Activated CD8-positive, alpha-beta memory T cell treated with anti-CD3 and anti-CD28 coated beads, Interleukin-2, amount 50 U/mL, for 24 hours (primary cell): ENCODE measurements at regions not wholly inside any gene's neighbourhood (a gene's known extent, or its start where the extent isn't known, plus 50 kb on each side); places are given as distances from the start of the nearest gene placed in this dataset.
"Not testable (repeated sequence)": the region's sequence is repeated elsewhere in the genome, so short reads cannot be mapped to it uniquely, and the experiment has no call there.

Source experiments
- DNase-seq: peaks from one replicate; pipeline ENCODE4 v3.0.0-alpha.2; 2020; ENCODE audit errors: extremely low read depth

DNA sequence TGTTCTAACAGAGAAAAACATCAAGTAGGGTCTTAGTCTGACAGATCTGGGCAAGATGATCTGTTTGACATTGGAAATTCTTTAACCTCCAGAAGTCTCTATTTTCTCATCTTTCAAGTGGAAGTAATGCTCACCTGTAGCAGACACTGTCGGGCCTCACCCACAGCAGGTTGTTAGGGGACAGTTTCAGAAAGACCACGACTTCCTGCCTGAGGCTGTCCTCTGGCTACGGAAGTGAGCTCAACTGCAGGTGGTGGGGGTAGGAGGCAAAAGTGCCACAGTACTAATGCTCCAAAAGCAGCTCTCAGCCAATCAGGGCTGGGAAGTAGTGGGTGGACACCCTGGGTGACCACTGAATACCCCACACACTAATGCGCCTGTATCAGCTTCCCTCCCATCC, 111.4 kb upstream of the TOPAZ1 start:
- no peak for DNase-seq

- no peak for DNase-seq
Observed at GRCh38 chr3:44132061-44132460, 109.6 kb upstream of the TOPAZ1 start.

DNA sequence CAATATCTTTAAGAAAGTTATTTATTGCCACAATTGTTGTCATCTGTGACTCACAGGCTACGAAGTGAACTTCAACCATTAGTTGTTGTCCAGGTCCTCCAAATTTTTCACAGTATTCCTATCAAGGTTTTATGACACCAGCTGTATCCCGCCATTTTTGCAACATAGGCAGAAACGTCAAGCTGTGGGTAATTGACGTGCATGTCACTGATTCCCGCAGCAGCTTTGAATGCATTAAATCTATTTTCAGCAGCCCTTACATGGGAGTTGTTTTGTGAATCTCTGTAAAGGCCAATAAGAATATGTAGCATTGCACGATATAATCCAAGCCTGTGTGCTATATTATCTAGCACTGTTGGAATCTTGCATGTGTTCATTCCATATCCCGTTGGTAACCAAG, 109.1 kb upstream of the TOPAZ1 start:
- no peak for DNase-seq

- DNase-seq, result no peak
Observed at GRCh38 chr3:44136421-44136820, 105.3 kb upstream of the TOPAZ1 start.

- DNase-seq, result no peak
Observed at GRCh38 chr3:44146073-44146472, 95.6 kb upstream of the TOPAZ1 start.

DNA sequence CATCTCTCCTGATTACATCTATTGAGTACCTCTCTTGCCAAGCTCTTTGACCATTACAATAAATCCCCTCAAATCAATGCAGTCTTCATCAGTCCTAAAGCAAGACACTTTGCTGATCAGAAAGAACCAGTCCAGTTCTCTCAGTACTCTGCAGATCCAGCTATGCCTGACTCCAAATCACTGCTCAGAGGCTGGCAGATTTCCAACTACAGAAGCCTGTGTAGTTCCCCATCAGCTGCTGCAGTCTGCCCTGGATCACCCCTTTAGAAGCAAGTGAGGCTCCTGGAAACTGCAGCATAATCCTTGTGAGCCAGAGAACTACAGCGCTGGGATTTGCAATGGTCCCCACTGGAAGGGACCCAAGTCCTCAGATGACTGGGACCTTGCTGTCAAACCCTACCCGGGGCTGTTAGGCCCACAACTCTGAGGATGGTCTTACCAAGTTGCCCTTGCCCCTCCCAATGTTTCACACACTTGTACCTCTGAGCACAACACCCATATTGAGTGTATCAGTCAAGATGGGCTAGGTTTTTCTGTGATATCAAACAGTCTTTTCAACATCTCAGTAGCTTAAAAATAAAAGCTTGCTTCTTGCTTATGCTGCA, 81.9 kb upstream of the TOPAZ1 start:
- DNase-seq, result no peak

- no peak for DNase-seq
Observed at GRCh38 chr3:44160818-44161217, 80.9 kb upstream of the TOPAZ1 start.

DNA sequence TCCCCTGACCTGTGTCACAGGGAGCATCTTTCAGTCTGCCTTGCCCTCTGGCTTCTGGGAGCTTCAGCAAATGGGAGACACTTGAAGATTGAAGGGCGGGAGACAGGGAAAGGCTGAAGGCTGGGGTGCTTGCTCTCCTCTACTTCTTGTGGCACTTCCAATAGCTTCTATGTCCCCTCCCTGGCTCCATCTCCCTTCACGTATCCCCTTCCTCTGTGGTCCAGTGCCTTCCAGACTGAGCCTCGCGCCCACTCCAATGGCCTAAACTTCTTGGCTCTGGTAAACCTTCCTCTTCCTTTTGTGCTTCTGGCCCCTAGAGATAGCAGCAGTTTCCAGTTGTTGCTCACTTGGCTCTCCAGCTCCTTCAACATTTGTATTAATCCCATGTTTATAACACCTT, 69.8 kb upstream of the TOPAZ1 start:
- DNase-seq, result no peak

DNA sequence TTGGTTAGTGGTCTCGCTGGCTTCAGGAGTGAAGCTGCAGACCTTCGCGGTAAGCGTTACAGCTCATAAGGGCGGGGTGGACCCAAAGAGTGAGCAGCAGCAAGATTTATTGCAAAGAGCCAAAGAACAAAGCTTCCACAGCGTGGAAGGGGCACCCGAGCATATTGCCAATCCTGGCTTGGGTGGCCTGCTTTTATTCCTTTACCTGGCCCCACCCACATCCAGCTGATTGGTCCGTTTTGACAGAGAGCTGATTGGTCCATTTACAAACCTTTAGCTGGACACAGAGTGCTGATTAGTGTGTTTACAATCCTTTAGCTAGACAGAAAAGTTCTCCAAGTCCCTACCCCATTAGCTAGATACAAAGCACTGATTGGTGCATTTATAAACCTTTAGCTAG, 69.0 kb upstream of the TOPAZ1 start:
- not testable (repeated sequence) for DNase-seq

- DNase-seq, result no peak
Observed at GRCh38 chr3:44173263-44173662, 68.4 kb upstream of the TOPAZ1 start.

DNA sequence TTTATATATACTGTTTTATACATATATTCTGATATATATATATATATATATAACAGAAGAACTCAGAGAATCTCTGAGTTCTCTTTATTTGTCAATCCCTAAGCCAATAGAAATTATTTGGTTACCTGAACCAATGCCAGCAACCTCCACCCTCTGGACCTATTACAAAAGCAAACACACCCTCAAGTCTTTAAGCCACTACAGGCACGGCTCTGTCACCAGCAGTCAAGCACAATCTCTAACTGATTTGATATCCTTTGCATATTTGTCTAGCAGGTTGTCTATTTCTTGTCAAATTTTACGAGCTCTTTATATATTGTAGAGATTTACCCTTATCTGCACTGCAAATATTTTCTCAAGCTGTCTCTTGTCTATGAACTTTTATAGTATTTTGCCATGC, 66.6 kb upstream of the TOPAZ1 start:
- no peak for DNase-seq

DNA sequence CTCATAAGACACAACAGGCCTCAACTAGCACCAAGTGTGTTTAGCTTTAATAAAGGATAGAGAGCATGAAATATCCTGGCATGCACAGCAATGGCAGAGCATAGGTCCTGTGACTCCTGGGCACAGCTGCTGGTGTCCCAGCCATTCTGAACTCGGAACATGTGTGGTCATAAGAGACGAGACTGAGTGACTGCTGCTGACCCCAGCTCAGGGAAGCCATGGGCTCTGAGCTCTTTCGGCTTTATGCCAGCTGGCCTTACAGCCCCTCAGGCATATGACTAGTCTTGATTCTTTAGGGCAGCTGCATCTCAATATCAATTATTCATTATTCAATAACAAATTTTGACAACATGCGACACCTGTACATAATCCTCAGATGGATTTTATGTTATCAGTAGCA, 62.4 kb upstream of the TOPAZ1 start:
- no peak for DNase-seq

- DNase-seq, result no peak
Observed at GRCh38 chr3:44184319-44184953, 57.2 kb upstream of the TOPAZ1 start.

DNA sequence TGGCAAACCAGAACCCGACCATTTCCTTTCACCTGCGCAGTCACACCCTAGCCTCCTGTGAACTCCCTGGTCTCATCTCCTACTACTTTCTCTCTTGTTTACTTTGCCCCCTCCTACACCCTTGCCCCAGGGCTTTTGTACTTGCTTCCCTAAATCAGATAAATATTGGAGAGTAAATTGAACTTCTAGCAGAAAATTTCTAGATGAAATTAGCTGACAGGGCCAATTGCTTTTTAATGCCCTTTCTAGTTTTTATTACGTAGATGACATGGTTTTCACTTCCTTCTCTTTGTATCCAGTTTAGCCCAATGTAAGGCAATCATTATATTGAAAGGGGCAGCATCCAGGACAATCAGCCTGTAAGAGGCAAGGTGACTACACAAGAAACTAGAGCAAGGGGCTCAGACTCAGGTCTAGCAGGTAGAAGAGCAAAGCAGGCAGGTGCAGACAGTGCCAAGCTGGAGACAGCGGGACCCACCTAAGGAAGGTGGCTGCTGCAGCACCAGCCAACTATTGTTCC, 56.2 kb upstream of the TOPAZ1 start:
- no peak for DNase-seq

DNA sequence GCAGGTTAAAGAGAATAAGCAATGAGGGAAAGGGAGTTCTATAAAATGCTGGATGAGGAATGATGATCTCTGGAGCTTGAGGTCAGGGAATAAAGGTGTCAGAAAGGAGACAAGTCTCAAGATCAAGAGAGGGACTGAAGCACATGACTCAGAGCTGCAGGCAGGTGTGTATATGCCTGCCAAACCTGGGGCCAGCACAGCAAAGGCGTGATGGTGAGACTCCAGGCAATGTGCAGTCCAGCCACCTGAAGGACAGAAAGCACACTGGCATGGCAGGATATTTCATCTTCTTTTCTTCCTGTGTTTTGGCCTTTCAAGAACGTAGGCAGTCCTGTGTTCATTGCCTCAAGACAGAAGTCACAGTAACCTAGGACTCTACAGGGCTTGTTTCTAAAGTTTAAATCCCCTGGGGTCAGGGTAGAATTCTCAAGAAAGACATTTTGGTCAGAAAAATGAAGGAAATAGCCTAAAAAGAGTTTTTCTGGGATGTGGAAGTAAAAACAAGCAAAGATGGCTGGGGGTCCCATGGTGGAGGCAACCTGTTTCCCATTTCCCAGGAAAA, 55.5 kb upstream of the TOPAZ1 start:
- DNase-seq, result no peak

DNA sequence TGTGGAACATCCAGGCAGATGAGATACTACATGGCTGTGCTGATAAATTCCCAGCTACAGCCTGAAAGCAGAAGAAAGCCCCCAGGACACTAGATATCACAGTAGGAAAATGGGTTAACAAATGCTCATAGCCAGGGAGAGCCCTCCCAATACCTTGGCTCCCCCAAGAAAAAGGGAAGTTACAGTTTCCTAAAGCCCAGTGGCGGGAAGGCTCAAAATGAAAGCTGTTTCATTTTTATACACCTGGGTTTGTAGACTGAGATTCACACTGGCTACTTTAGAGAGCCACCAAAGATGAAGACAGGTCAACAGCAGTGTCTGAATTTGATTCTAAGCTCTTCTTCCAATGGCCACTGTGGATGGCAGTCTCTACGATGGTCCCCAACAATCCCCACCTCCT, 55.0 kb upstream of the TOPAZ1 start:
- DNase-seq, result no peak
